DOHH2 (cell line): ENCODE measurements at regions not wholly inside any gene's neighbourhood (a gene's known extent, or its start where the extent isn't known, plus 50 kb on each side); places are given as distances from the start of the nearest gene placed in this dataset.

Source experiments
- EZH2phosphoT487 ChIP-seq: fragments of 200-600 bp; sonication (generic); IDR thresholded peaks from 2 replicates; pipeline ENCODE4 v1.6.1; 2017; ENCODE audit warnings: borderline replicate concordance, mild to moderate bottlenecking, antibody characterized with exemption, low read length, moderate library complexity, mixed read lengths
- TF ChIP-seq, protein P1 (sequence below): fragments of 200-600 bp; sonication (generic); IDR thresholded peaks from one replicate; pipeline ENCODE4 v1.5.1; 2014; ENCODE audit warnings: antibody characterized with exemption, mild to moderate bottlenecking, low read depth, low read length; ENCODE audit not compliant: poor library complexity, severe bottlenecking

DNA sequence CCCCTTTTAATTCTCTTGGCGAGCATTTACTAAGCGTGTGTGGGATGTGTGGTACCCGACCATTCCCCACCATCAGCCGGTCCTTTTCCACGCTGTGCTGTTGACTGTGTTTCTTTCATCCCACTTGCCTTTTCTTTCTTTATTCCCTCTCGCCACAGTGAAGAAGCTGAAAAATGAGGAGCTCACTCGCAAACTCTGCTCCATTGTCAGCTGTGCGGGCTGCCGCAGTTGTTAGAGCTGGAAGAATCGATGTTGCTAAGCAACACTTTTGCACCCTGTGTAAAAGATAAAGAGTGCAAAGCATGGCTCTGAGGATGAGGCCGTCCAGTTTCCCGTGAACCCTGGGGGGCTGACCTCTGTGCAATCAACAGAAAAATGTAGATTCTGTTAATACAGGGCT lies 203.1 kb upstream of the NEBL start:
- TF ChIP-seq, protein P1, sequence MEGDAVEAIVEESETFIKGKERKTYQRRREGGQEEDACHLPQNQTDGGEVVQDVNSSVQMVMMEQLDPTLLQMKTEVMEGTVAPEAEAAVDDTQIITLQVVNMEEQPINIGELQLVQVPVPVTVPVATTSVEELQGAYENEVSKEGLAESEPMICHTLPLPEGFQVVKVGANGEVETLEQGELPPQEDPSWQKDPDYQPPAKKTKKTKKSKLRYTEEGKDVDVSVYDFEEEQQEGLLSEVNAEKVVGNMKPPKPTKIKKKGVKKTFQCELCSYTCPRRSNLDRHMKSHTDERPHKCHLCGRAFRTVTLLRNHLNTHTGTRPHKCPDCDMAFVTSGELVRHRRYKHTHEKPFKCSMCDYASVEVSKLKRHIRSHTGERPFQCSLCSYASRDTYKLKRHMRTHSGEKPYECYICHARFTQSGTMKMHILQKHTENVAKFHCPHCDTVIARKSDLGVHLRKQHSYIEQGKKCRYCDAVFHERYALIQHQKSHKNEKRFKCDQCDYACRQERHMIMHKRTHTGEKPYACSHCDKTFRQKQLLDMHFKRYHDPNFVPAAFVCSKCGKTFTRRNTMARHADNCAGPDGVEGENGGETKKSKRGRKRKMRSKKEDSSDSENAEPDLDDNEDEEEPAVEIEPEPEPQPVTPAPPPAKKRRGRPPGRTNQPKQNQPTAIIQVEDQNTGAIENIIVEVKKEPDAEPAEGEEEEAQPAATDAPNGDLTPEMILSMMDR, result no peak
- no peak for TF ChIP-seq EZH2phosphoT487
